GM19025 (cell line): ENCODE measurements at regions not wholly inside any gene's neighbourhood (a gene's known extent, or its start where the extent isn't known, plus 50 kb on each side); places are given as distances from the start of the nearest gene placed in this dataset.

Experiments
- ATAC-seq: cut with Tn5 transposase; IDR thresholded peaks from one replicate; pipeline ENCODE4 v1.9.1; 2021; ENCODE audit warnings: mild to moderate bottlenecking, low read depth, moderate library complexity; ENCODE audit not compliant: unreplicated experiment

- ATAC-seq = no peak
Measured at GRCh38 chr3:23644099-23644498, 161.7 kb upstream of the UBE2E1 start.

GRCh38 chr3:23644676-23645075, 161.1 kb upstream of the UBE2E1 start:
- no peak for ATAC-seq

- ATAC-seq = no peak
Measured at GRCh38 chr3:23645533-23646183, 160.1 kb upstream of the UBE2E1 start.

DNA sequence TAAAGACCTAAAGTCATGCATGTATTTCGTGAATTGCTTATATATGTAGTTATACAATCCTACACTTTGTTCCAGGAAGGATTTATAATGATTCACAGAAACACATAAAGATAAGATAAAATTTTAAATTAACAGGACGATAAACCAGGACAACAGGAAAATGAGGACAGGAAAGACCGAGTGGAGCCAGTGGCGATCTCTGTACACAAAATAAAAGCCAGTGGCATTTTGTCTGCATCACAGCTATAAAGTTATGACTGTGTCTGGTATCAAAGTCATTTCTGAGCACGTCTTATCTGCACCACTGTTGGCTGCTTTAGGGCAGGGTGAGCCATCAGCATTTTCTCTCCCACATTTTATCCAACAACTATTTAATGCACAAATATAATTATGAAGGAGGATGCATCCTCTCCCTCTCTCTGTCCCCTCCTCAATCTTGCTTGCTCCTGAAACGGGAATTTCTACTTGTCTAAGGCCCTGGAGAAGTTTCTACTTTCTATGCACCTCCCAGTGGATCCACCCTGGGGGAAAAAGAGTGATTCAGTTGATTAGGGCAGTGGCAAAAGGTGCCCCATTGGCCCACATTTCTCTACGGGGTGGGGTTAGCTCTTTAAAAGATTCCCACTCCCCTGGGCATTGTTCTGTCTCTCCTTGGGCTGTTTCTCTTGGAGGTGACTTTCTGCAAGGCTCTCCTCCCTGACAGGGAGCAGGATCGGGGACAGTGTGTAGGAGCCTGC, 159.4 kb upstream of the UBE2E1 start:
- ATAC-seq = no peak

GRCh38 chr3:23647706-23648258, 158.0 kb upstream of the UBE2E1 start:
- ATAC-seq = no peak

DNA sequence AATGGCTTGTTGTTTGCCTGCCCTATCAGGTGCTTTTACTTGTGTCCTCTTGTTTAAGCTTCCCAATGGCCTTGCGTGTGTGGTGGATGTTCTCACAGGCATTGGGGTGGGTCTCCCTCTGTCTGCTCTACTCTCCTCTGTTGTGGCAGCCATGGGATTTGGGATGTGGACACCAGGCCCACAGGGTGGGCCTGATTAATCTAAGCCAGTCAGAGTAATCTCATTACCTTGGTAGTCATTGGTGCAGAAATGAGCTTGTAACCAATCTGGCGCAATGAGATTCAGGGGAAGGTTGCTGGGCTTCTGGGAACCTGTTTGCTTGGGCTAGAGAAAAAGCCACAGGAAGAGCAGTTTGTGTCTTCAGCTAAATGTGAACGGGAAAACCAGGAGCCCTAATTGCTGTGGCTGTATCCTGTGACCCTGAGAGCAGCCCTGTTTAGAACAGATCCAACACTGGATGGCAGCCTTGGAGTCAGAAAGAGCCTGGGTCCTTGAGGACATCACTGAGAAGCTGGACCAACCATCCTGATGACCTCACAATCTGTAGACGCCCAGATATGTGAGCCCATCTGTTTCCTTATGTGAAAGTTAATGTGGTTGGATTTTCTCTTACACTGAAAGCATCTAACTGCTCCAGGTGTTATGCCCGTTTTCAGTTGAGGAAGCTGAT, 157.3 kb upstream of the UBE2E1 start:
- ATAC-seq = no peak

- ATAC-seq = no peak
Measured at GRCh38 chr3:23648996-23649395, 156.8 kb upstream of the UBE2E1 start.

DNA sequence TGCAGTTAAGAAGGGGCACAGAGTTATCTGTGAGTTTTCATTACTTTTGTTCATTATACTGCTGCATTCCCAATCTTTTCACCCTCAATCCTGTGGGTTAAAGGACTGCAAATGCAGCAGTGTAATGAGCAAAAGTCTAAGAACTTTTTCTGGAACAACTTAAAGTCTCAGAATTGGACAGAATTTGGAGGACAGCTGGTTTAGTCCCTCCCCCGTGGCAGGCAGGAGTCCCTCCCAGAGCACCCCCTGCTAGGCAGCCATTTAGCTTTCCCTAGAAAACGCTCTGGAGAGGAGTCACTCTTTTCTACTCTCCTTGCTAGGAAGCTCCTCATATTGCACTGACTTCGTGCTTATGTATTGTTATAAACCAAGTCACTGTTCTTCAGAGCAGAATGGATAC, 156.3 kb upstream of the UBE2E1 start:
- ATAC-seq = no peak

DNA sequence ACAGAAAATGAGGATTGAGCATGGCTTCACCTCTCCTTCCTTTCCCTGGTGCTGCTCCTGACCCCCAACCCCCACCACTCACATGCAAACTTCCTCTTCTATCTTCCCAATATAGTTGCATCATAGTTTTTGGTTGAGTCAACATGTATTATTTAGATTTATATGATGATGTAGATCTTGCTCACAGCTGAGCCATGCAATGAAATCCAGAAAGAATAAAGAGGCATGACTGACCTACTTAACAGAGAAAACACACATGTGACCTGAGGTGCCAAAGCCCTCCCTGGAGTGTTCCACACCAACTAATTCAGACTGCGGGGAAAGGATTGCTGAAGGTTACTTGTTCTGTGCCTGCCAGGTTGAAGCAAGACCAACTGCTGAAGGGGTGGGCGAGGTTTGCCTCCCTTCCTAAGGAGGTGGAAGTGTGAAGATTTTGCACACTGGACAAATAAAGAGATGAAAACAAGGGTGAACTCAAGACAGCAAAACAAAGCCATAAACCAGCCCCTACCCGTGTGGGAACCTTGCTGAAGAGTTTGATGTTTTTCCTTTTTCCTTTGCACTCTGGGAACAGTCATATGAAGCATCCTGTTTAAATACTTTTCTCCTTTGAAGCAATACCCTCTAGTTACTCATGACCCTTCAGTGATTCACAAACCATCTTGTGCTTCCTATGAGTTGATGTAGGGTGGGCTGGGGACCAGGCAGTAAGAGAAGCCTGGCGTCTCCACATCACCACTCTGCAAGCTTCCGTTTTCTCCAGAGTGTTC, 155.2 kb upstream of the UBE2E1 start:
- no peak for ATAC-seq

- peak; percentile 85 for ATAC-seq
Measured at GRCh38 chr3:23653647-23654525, 151.9 kb upstream of the UBE2E1 start.

- ATAC-seq = no peak
Measured at GRCh38 chr3:23654571-23654970, 151.2 kb upstream of the UBE2E1 start.

DNA sequence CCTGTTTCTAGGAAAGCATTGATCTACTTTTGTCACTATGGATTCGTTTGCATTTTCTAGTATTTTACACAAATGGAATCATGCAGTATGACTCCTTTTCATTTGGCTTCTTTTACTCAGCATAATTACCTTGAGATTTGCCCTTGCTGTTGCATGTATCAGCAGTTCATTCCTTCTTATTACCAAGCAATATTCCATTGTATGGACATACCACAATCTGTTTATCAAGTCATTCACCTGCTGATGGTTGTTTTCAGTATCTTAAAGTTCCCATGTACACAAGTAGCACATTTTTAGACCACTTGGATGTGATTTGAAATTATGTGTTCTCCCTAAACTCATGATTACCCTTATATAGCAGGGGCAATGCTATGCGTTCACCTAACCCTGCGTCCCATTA, 150.0 kb upstream of the UBE2E1 start:
- ATAC-seq = no peak

DNA sequence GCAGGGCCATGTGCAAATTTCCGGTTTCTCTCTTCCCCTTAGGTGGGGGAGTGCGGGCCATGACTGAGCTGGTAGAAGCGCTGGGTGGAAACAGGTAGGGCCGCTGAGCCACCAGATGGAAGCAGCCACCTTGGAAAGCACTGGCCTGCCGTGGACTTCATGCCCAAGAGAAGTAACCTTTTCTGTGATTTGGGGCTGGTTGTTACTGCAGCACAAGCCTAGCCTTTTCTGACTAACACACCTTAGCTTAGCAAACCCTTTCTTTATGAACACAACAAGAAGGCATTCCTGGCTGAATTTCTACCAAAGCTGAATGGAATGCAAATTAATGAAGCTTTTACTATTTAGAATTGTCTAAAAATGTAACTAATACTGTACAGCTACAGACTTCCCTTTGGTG, 149.6 kb upstream of the UBE2E1 start:
- ATAC-seq = no peak

DNA sequence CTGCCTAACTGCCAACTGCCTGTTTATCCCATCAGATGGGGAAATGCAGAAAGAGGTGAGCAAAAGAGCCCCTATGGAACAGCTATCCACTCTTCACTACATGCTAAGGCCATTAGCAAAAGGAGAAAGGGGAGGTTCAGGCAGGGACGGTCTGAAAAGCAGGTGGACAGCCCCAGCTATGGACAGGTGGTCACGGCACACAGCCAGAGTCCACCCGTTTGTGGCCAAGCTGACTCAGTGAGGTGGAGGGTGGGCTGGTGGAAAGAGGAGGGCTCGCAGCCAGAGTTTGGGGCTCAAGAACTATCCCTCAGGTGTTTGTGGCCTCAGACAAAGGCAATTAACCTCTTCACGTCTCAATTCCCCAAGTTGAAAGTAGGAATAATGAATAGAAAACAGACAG, 148.9 kb upstream of the UBE2E1 start:
- no peak for ATAC-seq

DNA sequence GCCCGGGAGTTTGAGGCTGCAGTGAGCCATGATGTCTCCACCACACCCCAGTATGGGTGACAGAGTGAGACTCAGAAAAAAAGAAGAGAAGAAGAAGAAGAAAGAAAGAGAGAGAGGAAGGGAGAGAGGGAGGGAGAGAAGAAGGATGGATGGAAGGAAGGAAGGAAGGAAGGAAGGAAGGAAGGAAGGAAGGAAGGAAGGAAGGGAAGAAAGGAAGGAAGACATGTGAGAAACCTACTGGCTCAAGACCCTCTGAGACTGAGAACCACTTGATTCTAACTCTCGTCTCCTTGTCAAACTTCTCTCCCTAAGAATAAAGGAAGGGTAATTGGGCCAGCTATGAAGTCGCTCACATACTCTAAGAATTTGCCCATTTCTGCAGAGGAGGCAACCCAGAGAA, 148.1 kb upstream of the UBE2E1 start:
- ATAC-seq = no peak

GRCh38 chr3:23659274-23659673, 146.5 kb upstream of the UBE2E1 start:
- peak; percentile 62 for ATAC-seq

DNA sequence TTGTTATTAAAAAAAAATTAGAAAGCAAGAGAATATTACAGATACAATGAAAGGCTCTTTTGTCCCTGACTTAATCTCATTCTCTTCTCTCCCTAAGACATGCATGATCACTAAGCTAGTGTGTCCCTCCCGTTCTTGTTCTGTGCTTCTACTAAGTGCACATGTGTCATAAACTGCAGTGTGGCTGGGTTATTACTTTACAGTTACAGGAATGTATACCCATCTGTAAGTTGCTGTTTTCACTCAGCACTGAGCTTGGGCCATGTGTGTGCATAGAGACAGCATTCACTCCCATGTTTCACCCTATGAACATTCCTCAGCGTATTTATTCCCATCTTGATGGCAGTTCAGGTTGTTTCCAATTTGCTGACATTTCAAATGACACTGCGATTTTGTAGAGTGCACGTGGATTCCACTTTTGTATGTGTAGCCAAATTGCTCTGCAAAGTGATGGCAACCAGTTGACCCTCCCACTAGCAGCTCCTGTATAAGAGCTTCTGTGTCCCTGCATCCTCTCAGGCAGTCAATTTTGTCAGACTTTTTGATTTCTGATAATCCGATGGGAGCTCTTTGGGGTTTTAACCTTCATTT, 145.8 kb upstream of the UBE2E1 start:
- ATAC-seq = no peak

- no peak for ATAC-seq
Measured at GRCh38 chr3:23662079-23662617, 143.6 kb upstream of the UBE2E1 start.

DNA sequence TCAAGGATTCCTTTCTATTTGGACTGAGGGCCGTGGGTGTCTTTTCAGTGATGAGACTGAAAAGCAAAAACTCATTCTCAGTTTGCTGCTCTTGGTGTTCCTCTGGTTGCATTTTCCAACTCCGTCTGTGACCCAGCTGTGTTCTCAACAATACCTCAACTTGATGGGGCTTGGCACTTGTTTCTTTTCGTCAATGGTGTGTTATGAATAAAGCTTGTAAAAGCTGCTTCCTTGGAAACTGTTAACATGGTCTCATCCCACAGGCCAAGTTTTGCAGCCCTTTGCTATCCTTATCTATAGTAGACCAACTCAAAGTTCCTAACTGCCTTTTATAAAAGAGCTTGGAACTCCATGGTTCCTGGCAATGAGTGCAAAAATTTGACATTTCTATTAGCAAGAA, 142.5 kb upstream of the UBE2E1 start:
- no peak for ATAC-seq
